A549 (cell line): ENCODE measurements at regions not wholly inside any gene's neighbourhood (a gene's known extent, or its start where the extent isn't known, plus 50 kb on each side); places are given as distances from the start of the nearest gene placed in this dataset.

ENCODE experiments used
- ATAC-seq, 2 experiments: fragments of 200-7000 bp in 1 of 2; fragments of >200 bp in 1 of 2; cut with Nextera tagmentation in 1 of 2; cut with Tn5 transposase in 1 of 2; 3 replicates each; pipeline versions ENCODE4 v1.8.0 to v1.9.1; 2018 to 2020; ENCODE audit warnings: mild to moderate bottlenecking in 1 of 2, moderate library complexity in 1 of 2
- CTCF ChIA-PET: fragments of 300-600 bp; sonication (Branson Sonifier 250); formaldehyde crosslinking; extraction: SDS; loops from one replicate; lab custom pipeline; 2021; ENCODE audit warnings: antibody characterized with exemption, inconsistent platforms; lab: Yijun Ruan, JAX
- POLR2A ChIA-PET: fragments of 350-600 bp; formaldehyde crosslinking; extraction: SDS; loops from one replicate; lab custom pipeline; 2021; ENCODE audit warnings: antibody characterized with exemption, inconsistent platforms; lab: Yijun Ruan, JAX
- DNase-seq, 2 experiments: peaks; one replicate each; pipeline versions ENCODE4 v3.0.0 to v3.0.0-alpha.2; 2011 to 2016; ENCODE audit warnings: low read depth in 1 of 2, low spot score in 1 of 2
- FAIRE-seq: peaks from 2 replicates; lab custom pipeline; 2011; peaks lifted over from hg19 to GRCh38; lab: Jason Lieb, UNC
- H3K27ac ChIP-seq, 2 experiments: fragments of >200 bp; sonication (Bioruptor Twin); formaldehyde crosslinking; 3 replicates each; pipeline ENCODE4 v1.5.1; 2016 to 2017
- H3K4me1 ChIP-seq: fragments of >200 bp; sonication (Bioruptor Twin); formaldehyde crosslinking; 3 replicates; pipeline ENCODE4 v1.6.1; 2016
- H3K4me2 ChIP-seq: fragments of >200 bp; sonication (Bioruptor Twin); formaldehyde crosslinking; 3 replicates; pipeline ENCODE4 v1.6.1; 2016
- H3K4me3 ChIP-seq: fragments of >200 bp; sonication (Bioruptor Twin); formaldehyde crosslinking; 3 replicates; pipeline ENCODE4 v1.5.1; 2016
- H3K9me3 ChIP-seq: fragments of >200 bp; sonication (Bioruptor Twin); formaldehyde crosslinking; 3 replicates; pipeline ENCODE4 v1.6.1; 2016
- BCL3 ChIP-seq: fragments of >200 bp; sonication (Bioruptor Twin); formaldehyde crosslinking; IDR thresholded peaks from 3 replicates; pipeline ENCODE4 v1.6.1; 2016
- BHLHE40 ChIP-seq: IDR thresholded peaks from 2 replicates; pipeline ENCODE4 v1.6.1; 2012; ENCODE audit warnings: low read depth, low read length, inconsistent platforms
- CHD2 ChIP-seq: fragments of 150-350 bp; IDR thresholded peaks from 2 replicates; pipeline ENCODE4 v1.6.1; 2014; ENCODE audit warnings: low read length; ENCODE audit not compliant: partially characterized antibody
- CHD4 ChIP-seq: fragments of 200-600 bp; sonication (generic); IDR thresholded peaks from 2 replicates; pipeline ENCODE4 v1.6.1; 2016; ENCODE audit warnings: antibody characterized with exemption, mild to moderate bottlenecking, borderline replicate concordance
- CTCF ChIP-seq: fragments of >200 bp; sonication (Bioruptor Twin); formaldehyde crosslinking; IDR thresholded peaks from 3 replicates; pipeline ENCODE4 v1.5.1; 2016
- EHF ChIP-seq: fragments of 250-450 bp; sonication (Bioruptor Pico); IDR thresholded peaks from 2 replicates; pipeline ENCODE4 v1.5.0; 2020; ENCODE audit warnings: mild to moderate bottlenecking
- EP300 ChIP-seq, 2 experiments: fragments of >200 bp; sonication (Bioruptor Twin); formaldehyde crosslinking; IDR thresholded peaks; 2 replicates in 1 of 2; 3 replicates in 1 of 2; pipeline ENCODE4 v1.6.1; 2016 to 2017
- HMGXB4 ChIP-seq: fragments of 250-450 bp; sonication (Bioruptor Pico); IDR thresholded peaks from 2 replicates; pipeline ENCODE4 v1.5.0; 2021; ENCODE audit warnings: mild to moderate bottlenecking, moderate library complexity, borderline replicate concordance
- JUN ChIP-seq, 2 experiments: fragments of >200 bp; sonication (Bioruptor Twin); formaldehyde crosslinking; IDR thresholded peaks; 2 replicates in 1 of 2; 3 replicates in 1 of 2; pipeline ENCODE4 v1.6.1; 2016 to 2017
- KDM5A ChIP-seq: fragments of 200-600 bp; sonication (generic); IDR thresholded peaks from 2 replicates; pipeline ENCODE4 v1.6.1; 2016; ENCODE audit warnings: antibody characterized with exemption, mild to moderate bottlenecking
- MAX ChIP-seq: IDR thresholded peaks from 2 replicates; pipeline ENCODE4 v1.6.1; 2012
- PBX3 ChIP-seq: IDR thresholded peaks from 2 replicates; pipeline ENCODE4 v1.6.1; 2012
- PHF8 ChIP-seq: fragments of 200-600 bp; sonication (generic); IDR thresholded peaks from 2 replicates; pipeline ENCODE4 v1.6.1; 2016; ENCODE audit warnings: low read depth, mild to moderate bottlenecking, antibody characterized with exemption, moderate library complexity, borderline replicate concordance
- RAD21 ChIP-seq, 2 experiments: fragments of >200 bp in 1 of 2; sonication (Bioruptor Twin) in 1 of 2; formaldehyde crosslinking in 1 of 2; IDR thresholded peaks in 1 of 2; conservative IDR thresholded peaks in 1 of 2; 2 replicates in 1 of 2; 3 replicates in 1 of 2; pipeline ENCODE4 v1.6.1; 2012 to 2018; ENCODE audit warnings: inconsistent platforms in 1 of 2
- RCOR1 ChIP-seq: fragments of 150-350 bp; IDR thresholded peaks from 2 replicates; pipeline ENCODE4 v1.6.1; 2014; ENCODE audit warnings: antibody characterized with exemption, low read length, low read depth
- RFX5 ChIP-seq: fragments of 450-650 bp; IDR thresholded peaks from 2 replicates; pipeline ENCODE4 v1.7.1; 2014; ENCODE audit warnings: antibody characterized with exemption, mild to moderate bottlenecking, moderate library complexity
- SMC3 ChIP-seq: fragments of >200 bp; sonication (Bioruptor Twin); formaldehyde crosslinking; IDR thresholded peaks from 3 replicates; pipeline ENCODE4 v1.6.1; 2018; ENCODE audit warnings: inconsistent platforms
- TFCP2L1 ChIP-seq: fragments of 250-450 bp; sonication (Bioruptor Pico); IDR thresholded peaks from 2 replicates; pipeline ENCODE4 v1.5.0; 2021; ENCODE audit warnings: mild to moderate bottlenecking
- WGBS: methylation state at CpG from one replicate; pipeline ENCODE4 v1.1.6; 2017; ENCODE audit errors: missing lambda C conversion rate; 5-methylcytosine and 5-hydroxymethylcytosine counted together

GRCh38 chr12:93097417-93097816, 168.3 kb upstream of the EEA1 start:
- Histone ChIP-seq H3K9me3 (no peaks in the 10 kb centered on the region), H3K4me2 (no peak overlapping the region), H3K4me1 (0 out of 3 replicates have a peak, but pooled peaks cover 5% of the 10 kb centered on the region), H3K4me3 (no peak overlapping the region), H3K27ac (no peak overlapping the region)
- ChIA-PET CTCF (interaction anchor here (0.5 to 4.2 kb wide), 11 partner anchors 11 to 313 kb away, joined by 3 to 34 read pairs (median 3); no protein-coding TSS in a partner anchor), POLR2A (no interaction called here)
- TF ChIP-seq TFCP2L1 (CRISPR knock-in tag) (no peak), BCL3 (no peak), RCOR1 (no peak), EP300 (IDR thresholded peaks at IDR 0.05) (no peak), RAD21 (conservative IDR thresholded peaks at IDR 0.05 in 1 of 2, IDR thresholded peaks at IDR 0.05 in 1 of 2) (no peak), RFX5 (no peak), PBX3 (no peak), MAX (no peak), PHF8 (no peak), JUN (IDR thresholded peaks at IDR 0.05) (no peak)
- FAIRE-seq (no peak), ATAC-seq (no peak), DNase-seq (no peak)

GRCh38 chr12:93098077-93098476, 169.0 kb upstream of the EEA1 start:
- DNase-seq = peak in 1 of 2 experiments; percentile 71
- Histone ChIP-seq H3K4me3 (no peak overlapping the region), H3K4me1 (0 out of 3 replicates have a peak, but pooled peaks cover 5% of the 10 kb centered on the region), H3K27ac (no peak overlapping the region), H3K4me2 (no peak overlapping the region), H3K9me3 (no peaks in the 10 kb centered on the region)
- WGBS = 47% methylated on average over 2 of the region's 2 CpGs
- ChIA-PET CTCF (interaction anchor here (0.6 to 4.2 kb wide), 12 partner anchors 10 to 1441 kb away, joined by 3 to 34 read pairs (median 4); no protein-coding TSS in a partner anchor), POLR2A (no interaction called here)
- ATAC-seq = peak in 1 of 2 experiments; percentile 53; a peak in 3 of 6 replicates
- no peak for TF ChIP-seq CHD2
- no peak for TF ChIP-seq BHLHE40
- TF ChIP-seq HMGXB4 (CRISPR knock-in tag) = no peak
- no peak for TF ChIP-seq CHD4
- TF ChIP-seq CTCF = peak; percentile 46
- TF ChIP-seq KDM5A = no peak
- 0 out of 3 replicates have a peak, but pooled peaks have one; percentile 17 for TF ChIP-seq SMC3
- peak in 1 of 2 experiments; percentile 35; a peak in 2 of 5 replicates for TF ChIP-seq RAD21 (conservative IDR thresholded peaks at IDR 0.05 in 1 of 2, IDR thresholded peaks at IDR 0.05 in 1 of 2)
- TF ChIP-seq EHF (CRISPR knock-in tag) = no peak
- FAIRE-seq = no peak
